Ishikawa (cell line): ENCODE measurements at regions not wholly inside any gene's neighbourhood (a gene's known extent, or its start where the extent isn't known, plus 50 kb on each side); places are given as distances from the start of the nearest gene placed in this dataset.

Experiments used
- CREB1 ChIP-seq: IDR thresholded peaks from 2 replicates; pipeline ENCODE4 v1.6.1; 2012; ENCODE audit warnings: low read depth
- RAD21 ChIP-seq: IDR thresholded peaks from 2 replicates; pipeline ENCODE4 v1.6.1; 2012; ENCODE audit warnings: low read depth
- REST ChIP-seq: IDR thresholded peaks from 2 replicates; pipeline ENCODE4 v1.6.1; 2012; ENCODE audit warnings: low read depth, mild to moderate bottlenecking
- TAF1 ChIP-seq: IDR thresholded peaks from 2 replicates; pipeline ENCODE4 v1.6.1; 2012; ENCODE audit warnings: low read depth, mild to moderate bottlenecking
- TEAD4 ChIP-seq: IDR thresholded peaks from 2 replicates; pipeline ENCODE4 v1.6.1; 2012
- YY1 ChIP-seq: IDR thresholded peaks from 2 replicates; pipeline ENCODE4 v1.6.1; 2012; ENCODE audit warnings: low read depth

GRCh38 chr10:83666762-83667161 lies 472.5 kb upstream of the GHITM start:
- TF ChIP-seq RAD21, result no peak
- TF ChIP-seq TAF1, result no peak
- no peak for TF ChIP-seq CREB1
- TF ChIP-seq REST, result no peak
- TF ChIP-seq TEAD4, result no peak
- TF ChIP-seq YY1, result no peak
